ENCODE measurements at regions not wholly inside any gene's neighbourhood (a gene's known extent, or its start where the extent isn't known, plus 50 kb on each side); places are given as distances from the start of the nearest gene placed in this dataset.

DNA sequence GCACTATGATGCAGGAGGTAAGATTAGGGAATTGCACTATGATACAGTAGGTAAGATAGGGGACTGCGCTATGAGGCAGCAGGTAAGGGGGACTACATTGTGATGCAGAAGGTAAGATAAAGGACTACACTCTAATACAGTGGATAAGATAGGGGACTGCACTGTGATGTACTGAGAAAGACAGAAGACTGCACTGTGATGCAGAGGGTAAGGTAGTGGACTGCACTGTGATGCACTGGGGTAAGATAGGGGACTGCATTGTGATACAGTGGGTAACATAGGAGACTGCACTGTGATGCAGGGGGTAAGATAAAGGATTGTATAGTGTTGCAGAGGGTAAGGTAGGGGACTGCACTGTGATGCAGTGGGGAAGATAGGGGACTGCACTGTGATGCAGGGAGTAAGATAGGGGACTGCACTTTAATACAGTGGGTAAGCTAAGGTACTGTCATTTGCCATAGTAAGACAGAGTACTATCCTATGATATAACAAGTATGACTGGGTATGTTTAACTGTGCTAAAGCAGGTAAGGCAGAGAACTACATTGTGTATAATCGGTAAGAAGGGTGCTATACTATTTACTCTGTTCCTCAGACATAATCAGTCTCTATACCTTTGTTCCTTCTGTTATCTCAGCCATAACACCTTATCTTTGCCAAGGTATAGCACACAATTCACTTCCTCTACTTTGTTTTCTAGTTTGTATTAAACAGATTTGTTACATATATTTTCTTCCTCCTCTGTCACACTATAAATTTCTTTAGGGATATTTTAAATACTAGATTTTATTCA is 208.5 kb downstream of the BARHL2 start:
- TF ChIP-seq, protein P1, sequence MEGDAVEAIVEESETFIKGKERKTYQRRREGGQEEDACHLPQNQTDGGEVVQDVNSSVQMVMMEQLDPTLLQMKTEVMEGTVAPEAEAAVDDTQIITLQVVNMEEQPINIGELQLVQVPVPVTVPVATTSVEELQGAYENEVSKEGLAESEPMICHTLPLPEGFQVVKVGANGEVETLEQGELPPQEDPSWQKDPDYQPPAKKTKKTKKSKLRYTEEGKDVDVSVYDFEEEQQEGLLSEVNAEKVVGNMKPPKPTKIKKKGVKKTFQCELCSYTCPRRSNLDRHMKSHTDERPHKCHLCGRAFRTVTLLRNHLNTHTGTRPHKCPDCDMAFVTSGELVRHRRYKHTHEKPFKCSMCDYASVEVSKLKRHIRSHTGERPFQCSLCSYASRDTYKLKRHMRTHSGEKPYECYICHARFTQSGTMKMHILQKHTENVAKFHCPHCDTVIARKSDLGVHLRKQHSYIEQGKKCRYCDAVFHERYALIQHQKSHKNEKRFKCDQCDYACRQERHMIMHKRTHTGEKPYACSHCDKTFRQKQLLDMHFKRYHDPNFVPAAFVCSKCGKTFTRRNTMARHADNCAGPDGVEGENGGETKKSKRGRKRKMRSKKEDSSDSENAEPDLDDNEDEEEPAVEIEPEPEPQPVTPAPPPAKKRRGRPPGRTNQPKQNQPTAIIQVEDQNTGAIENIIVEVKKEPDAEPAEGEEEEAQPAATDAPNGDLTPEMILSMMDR (IDR thresholded peaks at IDR 0.05) = no peak
- no peak for TF ChIP-seq POLR2A (IDR thresholded peaks at IDR 0.05)

All from adrenal gland (tissue), 5 donors.